CD4-positive, alpha-beta T cell treated with Interferon gamma for 1 hour (primary cell): ENCODE measurements at regions not wholly inside any gene's neighbourhood (a gene's known extent, or its start where the extent isn't known, plus 50 kb on each side); places are given as distances from the start of the nearest gene placed in this dataset.
"Not testable (repeated sequence)": the region's sequence is repeated elsewhere in the genome, so short reads cannot be mapped to it uniquely, and the experiment has no call there.

Experiments
- DNase-seq: peaks from one replicate; pipeline ENCODE4 v3.0.0-alpha.2; 2020

DNA sequence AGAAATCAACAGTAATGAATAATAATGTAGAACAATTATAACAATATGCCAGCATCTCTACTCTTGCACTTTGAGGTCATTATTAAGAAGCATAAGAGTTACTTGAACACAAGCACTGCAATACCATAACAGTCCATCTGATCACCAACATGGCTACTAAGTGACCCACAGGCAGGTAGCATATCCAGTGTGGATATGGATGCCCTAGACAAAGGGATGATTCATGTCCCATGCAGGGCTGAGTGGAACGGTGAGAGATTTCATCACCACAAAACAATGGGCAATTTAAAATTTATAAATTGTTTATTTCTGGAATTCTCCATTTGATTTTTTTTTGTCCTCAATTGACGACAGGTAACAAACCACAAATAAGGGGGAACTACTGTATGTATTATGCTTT lies 107.7 kb upstream of the TSC22D2 start:
- no peak for DNase-seq

DNA sequence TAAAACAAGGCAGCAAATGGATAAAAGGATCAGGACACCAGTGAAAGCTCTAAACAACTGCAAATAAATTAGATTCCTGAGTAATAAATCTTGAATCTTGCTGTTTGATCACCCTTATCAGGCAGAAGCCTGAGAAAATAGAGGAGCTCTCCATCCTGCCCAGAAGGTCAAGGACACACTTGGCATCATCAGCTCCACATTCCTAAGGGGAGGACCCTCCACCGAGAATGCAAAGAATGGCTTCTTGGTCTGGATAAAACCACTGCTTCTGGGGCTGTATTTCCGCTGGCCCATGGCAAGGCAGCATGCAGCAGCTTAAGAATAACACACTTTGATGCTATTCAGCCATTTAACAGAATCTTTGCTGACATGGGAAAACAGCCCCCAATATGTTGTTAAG lies 108.9 kb upstream of the TSC22D2 start:
- DNase-seq: no peak

DNA sequence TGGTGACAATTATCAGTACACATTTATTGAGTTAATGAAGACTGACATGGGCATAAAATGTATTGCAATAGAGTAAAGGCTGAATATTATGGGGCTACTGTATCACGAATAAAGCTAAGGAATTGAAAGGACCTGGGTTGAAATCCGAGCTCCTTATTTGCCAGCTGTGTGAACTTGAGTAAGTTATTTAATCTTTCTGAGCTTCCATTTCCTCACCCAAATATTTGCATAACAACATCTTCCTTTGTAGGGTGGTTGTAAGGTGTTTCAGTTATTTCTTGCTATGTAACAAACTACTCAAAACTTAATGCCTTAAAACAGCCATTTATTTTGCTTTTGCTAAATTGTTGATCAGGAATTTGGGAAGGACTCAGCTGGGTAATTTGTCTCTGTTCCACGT lies 111.1 kb upstream of the TSC22D2 start:
- DNase-seq: no peak

DNA sequence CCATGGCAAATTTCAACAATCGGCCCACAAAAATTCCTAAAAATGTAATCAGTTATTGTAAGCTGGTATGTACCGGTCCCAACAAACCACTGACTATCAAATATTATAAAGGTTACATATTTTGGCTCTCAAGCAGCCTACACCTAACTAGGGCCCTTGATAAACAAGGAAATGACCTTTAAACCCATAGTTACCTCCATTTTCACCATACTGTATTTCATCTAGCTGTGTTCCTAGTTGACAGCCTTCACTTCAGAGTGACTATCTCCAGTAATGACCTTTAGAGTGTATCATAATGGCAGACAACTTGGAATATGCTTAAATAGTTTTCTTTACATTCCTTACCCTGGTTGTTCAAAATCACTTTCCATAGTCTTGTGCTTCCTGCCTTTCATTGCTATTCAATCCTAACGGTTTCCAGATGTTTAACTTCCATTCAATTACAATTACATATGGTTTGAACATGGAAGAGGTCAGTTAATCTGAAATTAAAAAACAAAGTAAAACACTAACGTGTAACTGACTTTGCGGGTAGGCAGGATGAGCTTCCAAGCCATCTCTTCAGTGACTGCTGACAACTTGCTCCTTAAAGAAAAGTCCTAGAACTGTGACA lies 111.9 kb upstream of the TSC22D2 start:
- DNase-seq: no peak

DNA sequence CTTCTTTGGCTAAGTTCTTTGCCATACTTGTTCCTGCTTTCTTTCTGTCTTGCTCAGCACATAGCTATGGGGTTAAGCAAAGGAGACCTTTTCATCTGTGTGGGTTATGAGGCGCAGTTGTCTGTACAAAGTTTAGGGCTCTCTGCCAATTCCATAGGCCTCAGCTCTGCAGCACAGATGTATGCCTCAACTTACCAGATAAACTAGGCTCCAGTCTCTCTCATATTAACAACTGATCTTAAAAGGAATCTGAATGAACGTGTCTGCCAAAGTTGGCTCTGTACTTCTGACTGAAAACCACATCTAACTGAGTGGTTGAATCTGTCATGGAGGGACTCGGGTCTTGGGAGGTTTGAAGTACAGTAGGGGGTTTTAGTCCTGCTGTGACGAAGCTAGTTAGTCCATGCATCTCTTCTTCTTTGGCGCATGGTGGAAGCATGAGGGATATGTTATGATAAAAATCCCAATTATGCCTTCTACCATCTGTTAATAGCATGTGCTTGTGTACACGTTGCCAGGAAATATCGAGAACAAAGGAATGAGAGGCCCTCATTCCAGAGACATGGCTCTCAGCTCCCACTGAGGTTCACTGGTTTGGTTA lies 114.6 kb upstream of the TSC22D2 start:
- no peak for DNase-seq

DNA sequence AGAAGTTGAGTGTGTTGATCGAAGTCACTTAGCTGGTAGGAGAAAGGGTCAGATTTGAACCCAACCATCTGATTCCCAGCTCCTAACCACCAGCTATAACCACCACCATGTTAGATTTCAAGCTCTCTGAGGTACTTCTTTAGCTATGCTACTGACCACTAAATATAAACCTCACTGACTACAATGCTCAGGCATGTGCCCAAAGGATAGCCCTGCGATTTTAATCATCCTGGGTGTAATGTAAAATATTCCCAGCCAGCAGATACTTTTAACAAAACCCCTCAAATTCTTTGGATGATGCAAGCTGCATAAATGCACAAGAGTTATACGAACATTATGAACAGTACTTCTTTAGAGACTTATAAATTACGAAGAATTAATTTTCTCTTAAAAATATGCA lies 115.2 kb upstream of the TSC22D2 start:
- no peak for DNase-seq

DNA sequence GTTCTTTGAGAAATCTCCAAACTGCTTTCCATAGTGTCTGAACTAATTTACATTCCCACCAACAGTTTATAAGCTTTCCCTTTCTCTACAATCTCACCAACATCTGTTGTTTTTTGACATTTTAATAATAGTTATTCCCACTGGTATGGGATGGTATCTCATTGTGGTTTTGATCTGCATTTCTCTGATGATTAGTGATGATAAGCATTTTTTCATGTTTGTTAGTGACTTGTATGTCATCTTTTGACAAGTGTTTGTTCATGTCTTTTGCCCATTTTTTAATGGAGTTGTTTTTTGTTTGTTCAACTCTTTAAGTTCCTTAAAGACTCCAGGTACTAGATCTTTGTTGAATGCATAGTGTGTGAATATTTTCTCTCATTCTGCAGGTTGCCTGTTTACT lies 116.6 kb upstream of the TSC22D2 start:
- no peak for DNase-seq

DNA sequence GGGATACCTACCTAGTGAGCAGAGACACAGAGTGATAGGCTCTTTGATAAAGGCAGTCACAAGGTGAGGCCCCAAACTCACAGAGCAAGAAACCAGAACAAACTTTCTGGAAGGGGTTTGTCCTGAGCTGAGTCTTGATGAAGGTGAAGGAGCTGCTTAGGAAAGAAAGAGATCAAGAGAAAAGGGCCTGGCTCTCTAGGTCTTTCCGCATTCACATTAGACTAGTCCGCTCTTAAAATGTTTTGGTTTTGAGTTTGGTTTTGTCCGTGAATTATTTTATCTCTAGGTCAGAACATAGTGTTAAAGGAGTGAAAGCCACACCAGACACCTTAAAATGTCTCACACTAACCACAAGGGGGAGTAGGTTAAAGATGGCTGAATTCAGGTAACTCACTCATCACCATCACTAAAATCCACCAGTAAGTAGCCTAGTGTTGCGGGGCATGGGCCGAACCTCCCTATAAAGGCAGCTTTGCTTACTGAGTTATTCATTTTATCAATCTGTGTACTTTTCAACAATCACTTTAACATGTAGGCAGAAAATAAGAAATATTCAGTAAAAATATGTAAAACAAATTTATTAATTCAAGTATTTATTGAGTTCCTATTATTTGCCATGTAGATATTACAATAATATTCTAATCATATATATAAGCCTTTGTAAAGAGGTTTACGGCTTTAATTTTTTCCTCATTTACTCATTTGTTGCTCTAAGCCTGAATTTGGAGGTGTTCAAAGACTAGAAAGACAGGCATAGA lies 121.5 kb upstream of the TSC22D2 start:
- DNase-seq: no peak

DNA sequence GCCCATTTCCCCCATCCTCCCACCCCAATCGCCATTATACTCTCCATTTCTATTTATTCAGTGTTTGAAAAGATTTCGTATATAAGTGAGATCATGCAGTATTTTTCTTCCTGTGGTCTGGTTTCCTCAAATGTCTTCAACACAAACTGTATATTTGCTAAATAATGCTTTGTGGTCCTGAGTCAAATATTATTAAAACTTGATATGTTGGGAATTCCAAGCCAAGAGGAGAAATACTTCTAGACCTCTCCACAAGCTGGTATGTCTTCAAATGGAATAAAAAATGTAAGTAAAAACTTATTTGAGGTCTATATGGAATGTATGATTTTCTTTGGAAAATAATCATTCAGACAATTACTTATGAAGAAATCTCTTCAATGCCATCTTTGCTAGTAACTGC lies 122.5 kb upstream of the TSC22D2 start:
- DNase-seq: no peak

DNA sequence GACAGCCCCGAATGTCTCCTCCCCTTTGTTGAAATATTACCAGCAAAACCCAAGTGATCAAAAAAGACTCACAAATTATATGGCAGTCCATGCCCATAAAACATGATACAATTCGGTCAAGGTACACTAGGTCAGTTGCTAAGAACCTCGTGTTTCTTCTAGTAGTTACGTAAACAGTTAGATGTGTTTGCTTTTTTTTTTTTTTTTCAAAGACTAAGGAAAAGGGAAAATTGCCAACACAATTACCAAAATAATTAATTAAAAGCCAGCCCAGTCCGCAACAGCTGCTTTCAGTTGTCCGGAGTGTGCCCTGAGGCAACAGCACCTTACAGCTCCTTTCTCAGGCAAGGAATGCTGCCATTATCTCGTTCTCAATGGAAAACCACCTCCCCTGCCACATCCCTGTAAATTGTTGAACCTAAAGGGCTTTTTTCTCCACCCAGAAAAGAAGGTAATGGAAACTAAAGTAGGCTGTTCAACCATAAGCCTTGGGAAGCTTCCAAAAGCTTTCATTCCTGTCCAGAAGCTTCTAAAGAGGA lies 129.2 kb upstream of the TSC22D2 start:
- DNase-seq: no peak

DNA sequence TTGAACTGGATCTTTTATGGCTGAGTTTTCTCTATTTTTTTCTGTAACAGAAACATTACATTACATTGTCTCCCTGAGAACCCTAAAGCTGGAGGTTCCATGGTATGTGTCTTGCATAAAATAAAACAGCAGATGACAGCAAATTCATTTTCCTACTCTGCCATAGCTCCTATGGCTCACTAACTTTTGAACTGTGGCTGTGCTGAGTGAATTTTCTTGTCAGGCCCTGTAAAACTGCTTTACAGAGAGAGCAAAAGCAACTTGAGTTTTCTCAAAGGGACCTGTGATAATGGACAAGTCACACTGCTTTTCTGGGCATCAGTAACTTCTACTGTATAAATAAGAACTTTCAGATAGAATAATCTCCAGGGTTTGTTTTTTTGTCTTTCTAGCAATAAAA lies 129.9 kb upstream of the TSC22D2 start:
- DNase-seq: no peak

DNA sequence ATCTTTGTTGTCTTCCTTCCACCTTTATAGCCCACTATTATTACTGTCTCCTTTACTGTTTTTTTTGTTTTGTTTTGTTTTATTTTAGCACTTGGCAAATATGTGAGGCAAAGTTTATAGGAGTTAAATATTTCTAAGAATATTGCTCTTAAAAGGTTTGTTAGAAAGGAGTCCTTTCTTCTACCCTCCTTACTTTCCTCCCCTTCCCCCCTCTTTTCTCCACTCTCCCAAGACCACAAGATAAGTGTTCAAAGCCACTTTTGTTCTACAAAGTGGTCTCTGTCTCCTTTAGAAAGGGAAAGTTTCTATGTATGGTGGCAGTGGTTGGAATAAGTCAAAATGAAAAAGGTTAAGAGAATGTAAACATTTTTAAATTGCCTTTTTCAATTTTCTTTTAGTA lies 130.7 kb upstream of the TSC22D2 start:
- no peak for DNase-seq

DNA sequence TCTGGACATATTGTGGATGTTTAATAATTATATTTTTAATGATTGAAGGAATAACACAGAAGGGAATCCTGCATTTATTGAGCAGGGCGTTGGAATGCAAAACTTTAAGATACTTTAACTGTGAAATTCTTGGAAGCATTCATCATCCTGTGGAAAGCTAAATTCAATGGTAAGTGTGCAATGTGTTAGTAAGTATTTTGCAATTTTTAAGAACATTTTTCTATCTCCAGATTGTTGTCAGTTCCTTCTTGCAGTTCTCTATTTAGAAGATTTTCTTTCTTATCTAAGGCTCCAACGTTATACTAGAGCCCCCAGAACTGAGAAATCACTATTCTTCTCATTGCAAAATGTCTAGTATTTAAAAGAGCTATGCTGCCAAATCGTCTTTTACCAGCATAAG lies 132.2 kb upstream of the TSC22D2 start:
- no peak for DNase-seq

DNA sequence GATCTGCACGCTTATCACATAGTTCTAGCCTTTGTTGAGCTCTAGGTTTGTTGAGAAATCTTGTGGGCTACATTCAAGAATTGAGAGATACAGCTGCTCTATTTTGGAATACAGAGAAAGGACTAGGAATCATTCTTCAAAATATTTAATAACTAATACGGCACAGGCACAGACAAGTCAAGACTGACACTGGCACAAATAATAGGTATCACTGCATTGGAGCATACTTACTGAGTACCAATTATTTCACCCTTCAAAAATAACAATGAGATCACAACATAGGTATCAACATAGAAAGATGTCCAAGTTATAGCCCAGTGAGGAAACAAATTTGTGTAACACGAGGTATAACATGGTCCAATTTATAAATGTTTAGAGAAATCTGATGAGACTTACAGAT lies 133.7 kb upstream of the TSC22D2 start:
- DNase-seq: no peak

DNA sequence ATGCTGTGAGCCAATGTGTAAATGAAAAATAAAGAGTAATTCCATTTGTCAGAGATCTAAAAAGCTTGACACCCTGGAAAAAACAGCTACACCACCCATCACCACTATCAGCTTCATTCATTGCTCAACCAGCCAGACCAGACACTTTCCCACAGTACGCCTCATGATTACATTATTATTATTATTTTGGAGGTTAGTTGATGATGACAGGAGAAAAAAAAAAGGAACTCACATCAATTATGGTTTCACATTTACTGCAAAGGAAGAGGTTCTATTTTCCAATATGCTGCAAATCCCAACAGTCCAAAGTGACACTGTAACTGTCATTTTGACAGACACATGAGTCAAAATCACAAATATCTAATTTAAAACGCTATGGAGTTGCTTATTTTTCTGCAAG lies 134.7 kb upstream of the TSC22D2 start:
- DNase-seq: no peak

DNA sequence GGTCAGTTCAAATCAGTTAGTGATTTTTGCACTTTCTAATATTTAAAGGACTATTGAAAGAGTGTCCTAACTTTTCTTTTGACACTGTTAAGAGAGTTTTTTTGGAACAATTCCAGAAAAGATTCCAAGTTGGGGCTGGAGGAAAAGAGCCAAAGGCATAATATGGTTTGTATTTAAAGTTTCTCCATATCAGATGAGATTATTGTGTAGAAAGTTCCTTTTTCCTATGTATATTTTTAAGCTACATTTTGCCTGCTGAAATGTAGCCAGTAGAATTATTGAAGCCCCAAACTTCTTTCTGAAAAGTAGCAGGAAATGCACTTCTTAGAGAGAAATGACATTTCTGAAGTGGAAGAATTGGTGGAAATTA lies 136.5 kb upstream of the TSC22D2 start:
- no peak for DNase-seq

DNA sequence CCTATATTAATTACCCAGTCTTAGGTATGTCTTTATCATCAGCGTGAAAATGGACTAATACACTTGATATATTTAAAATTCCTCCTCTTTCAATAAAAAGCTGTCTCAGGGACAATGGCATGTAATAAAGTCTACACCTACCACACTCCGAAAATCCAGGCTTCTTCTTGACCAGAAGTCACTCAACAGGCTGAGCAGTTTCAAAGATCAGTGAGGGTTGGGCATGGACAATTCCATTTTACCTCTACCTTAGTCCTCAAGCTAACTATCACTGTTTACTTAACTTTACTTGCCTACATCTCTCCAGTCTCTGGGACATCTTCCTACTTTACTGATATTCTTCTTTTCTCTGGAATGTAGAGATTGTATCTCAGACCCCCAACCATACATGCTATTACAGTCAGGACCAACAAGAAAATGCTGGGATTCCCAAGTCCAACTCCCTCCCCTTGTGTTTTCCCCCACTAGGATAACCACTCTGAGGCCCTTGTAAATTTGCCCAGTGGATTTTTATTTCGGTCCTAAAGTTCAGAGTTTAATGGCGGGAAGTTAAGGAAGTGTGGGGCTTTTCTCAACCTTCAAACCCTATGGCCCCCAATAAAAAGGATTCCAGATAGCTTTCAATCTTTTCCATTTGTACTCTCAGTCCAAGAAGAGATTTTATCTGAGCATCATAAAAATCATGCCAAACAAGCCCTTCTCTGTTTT lies 137.1 kb upstream of the TSC22D2 start:
- DNase-seq: no peak

DNA sequence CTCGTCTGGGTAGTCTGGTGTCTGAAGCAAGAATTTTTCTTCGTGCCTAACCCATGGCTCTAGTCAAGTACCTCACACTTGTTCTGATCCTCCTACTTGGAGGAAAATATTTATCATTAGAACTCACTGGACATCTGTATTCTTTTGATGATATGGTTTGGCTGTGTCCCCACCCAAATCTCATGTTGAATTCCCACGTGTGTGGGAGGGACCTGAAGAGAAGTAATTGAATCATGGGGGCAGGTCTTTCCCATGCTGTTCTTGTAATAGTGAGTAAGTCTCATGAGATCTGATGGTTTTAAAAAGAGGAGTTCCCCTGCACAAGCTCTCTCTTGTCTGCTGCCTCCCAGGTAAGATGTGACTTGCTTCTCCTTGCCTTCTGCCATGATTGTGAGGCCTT lies 137.7 kb upstream of the TSC22D2 start:
- DNase-seq: not testable (repeated sequence)

DNA sequence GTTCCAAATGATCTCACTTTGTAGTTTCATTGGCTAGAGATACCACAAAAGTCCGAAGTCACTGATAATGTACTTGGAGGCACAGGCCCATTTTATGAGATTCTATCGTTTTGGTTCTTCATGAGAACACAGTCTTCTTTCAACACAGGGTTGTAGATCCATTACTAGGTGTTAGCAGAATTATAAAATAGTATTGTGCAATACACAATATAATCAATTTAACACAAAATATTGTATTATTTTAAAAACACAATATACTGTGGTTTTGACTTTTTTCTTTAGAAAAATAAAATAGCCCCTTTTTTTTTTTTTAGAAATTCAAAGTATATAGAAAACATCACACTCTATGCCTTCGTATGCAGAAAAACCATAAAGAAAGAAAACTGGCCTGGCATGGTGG lies 138.6 kb upstream of the TSC22D2 start:
- no peak for DNase-seq

DNA sequence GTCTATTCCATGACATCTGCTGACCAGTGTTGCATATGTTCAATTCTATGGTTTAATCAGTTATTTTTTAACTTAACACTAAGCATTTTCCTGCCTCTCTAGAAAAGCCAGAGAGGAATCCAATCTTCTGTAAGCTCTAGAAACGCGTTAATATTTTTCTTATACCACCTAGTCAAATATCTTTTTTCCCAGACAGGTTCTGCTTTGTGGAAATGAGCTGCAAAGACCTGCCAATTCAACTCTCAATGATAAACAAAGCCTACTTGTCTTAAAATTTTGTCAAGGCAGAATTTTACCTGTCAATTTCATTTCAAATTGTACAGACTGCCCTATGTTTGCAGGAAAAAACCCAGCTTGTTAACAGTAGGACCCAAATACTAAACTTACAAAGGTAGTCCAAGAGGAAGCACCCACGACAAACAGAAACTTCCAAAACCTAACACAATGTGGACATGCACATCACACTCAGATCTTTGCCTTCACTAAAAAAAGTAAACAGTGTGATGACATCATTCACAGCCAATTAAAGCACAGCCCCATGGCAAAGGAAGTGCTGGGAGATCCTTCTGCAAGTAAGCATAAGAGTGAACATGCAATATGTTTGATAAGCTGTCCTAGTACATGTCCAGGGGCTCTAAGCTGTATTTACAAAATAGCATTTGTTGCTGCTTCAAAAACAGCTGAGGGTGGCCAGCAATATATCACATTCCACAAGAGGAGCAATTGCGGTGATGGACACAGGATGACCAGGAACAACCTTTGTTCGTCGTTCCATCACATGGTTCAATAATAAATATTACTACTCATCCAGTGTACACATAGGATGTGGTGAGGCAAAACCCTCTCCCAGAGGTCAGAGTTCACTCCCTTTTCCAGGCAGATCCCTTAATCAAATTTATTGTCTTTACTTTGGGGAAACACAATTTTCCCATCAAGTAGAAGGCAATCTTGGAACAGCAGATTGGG lies 139.4 kb upstream of the TSC22D2 start:
- no peak for DNase-seq

DNA sequence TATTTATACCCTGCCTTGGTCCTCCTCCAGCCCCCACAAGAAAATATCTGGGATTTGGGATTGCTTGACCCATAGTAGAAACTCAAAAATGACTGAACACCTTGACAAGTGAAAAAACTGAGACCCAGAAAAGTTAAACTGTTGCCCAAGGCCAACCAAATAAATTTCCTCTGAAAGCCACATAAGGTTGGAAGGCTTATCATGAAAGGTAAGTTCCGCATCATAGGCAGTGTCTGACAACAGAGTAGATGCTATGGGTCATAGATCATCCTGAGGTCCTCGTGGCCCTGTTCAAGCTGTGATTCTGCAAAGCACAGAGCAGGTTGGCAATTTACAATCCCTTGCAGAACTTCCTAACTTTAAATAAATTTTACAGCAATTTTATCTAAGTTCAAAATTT lies 140.8 kb upstream of the TSC22D2 start:
- DNase-seq: no peak

DNA sequence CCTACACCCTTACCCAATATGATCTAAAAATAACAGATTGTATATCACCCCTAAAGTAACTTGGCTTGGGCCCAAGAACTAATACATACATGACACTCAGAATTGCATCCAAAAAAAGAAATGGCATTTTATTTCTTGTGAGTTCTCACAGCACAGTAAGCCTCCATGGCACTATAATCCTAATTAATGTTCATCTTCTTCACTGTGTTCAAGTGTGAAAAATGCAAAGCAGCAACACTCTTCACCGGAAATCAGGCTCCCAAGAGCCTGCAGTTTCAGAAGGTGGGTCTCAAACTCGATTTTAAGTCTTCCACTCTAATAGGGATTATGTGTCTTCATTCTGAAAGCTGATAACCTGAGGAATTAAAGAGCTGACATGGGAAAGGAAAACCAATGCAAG lies 142.8 kb upstream of the TSC22D2 start:
- no peak for DNase-seq
